ENCODE measurements at regions not wholly inside any gene's neighbourhood (a gene's known extent, or its start where the extent isn't known, plus 50 kb on each side); places are given as distances from the start of the nearest gene placed in this dataset.

DNA sequence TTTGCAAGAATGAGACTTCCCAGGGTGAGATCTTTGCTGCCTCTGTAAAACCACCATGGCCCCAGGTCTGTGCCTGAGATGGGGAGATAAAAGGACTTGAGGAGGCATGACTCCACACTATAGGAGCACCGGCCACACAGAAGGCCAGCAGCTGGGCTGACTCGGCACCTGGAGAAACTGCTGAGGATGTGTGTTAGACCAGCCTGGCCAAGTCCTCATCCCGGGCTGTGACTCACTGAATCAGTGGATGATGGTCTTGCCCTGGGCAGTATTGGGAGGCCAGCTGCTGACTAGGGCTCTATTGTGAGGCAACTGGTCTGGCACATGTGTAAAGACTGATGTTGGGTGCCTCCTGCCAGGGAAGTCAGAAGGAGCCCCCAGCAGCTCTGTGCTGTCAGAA is 286.2 kb downstream of the ACTL7B start:
- H3K36me3 ChIP-seq, result no peaks in the 10 kb centered on the region
- peak overlapping the region in 3 of 4 donors; percentile 22 to 31 (median 30) for H3K27ac ChIP-seq
- TF ChIP-seq, protein P1, sequence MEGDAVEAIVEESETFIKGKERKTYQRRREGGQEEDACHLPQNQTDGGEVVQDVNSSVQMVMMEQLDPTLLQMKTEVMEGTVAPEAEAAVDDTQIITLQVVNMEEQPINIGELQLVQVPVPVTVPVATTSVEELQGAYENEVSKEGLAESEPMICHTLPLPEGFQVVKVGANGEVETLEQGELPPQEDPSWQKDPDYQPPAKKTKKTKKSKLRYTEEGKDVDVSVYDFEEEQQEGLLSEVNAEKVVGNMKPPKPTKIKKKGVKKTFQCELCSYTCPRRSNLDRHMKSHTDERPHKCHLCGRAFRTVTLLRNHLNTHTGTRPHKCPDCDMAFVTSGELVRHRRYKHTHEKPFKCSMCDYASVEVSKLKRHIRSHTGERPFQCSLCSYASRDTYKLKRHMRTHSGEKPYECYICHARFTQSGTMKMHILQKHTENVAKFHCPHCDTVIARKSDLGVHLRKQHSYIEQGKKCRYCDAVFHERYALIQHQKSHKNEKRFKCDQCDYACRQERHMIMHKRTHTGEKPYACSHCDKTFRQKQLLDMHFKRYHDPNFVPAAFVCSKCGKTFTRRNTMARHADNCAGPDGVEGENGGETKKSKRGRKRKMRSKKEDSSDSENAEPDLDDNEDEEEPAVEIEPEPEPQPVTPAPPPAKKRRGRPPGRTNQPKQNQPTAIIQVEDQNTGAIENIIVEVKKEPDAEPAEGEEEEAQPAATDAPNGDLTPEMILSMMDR (IDR thresholded peaks at IDR 0.05), result no peak
- TF ChIP-seq POLR2A (IDR thresholded peaks at IDR 0.05), result no peak
- DNase-seq, result no peak
- no peaks in the 10 kb centered on the region for H3K9me3 ChIP-seq
- WGBS, 2 donors, result 7 to 31% methylated on average over 2 to 3 of the region's 3 CpGs
- intact Hi-C loops (cut with DNase I), result loop anchor here (5.0 to 10.0 kb wide), 2 partner anchors 285 to 1102 kb away; no protein-coding TSS in a partner anchor
- peaks cover 6 to 51% (median 14%) of the 10 kb centered on the region in 3 donors for H3K4me1 ChIP-seq
- no peak overlapping the region for H3K4me3 ChIP-seq
- no peaks in the 10 kb centered on the region for H3K27me3 ChIP-seq

DNA sequence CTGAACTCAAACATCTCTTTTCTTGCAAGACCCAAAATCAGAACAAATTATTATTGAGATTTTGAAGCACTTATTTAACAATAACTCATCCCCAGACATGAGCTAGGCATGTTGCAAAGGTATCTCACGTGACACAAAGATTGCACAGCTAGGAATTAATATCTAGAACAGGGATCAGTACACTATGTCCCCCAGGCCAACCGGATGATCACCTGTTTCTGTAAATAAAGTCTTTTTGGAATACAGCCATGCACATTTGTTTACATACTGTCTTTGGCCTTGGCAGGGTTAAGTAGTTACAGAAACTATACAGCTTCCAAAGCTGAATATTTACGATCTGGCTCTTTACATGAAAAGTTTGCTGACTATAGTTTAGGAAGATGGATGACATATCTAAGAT is 287.7 kb downstream of the ACTL7B start:
- no peaks in the 10 kb centered on the region for H3K27me3 ChIP-seq
- TF ChIP-seq, protein P1 (IDR thresholded peaks at IDR 0.05), result no peak
- no peak for TF ChIP-seq POLR2A (IDR thresholded peaks at IDR 0.05)
- no peaks in the 10 kb centered on the region for H3K36me3 ChIP-seq
- DNase-seq, result no peak
- H3K27ac ChIP-seq, result peak overlapping the region in 3 of 4 donors; percentile 25 to 71 (median 71)
- H3K4me1 ChIP-seq, result peaks cover 6 to 57% (median 14%) of the 10 kb centered on the region in 3 donors
- no peaks in the 10 kb centered on the region for H3K9me3 ChIP-seq
- 34 to 44% methylated on average over 3 of the region's 3 CpGs for WGBS, 2 donors
- intact Hi-C loops (cut with DNase I), result loop anchor here (5.0 to 10.0 kb wide), 2 partner anchors 283 to 1101 kb away; no protein-coding TSS in a partner anchor
- no peak overlapping the region for H3K4me3 ChIP-seq

DNA sequence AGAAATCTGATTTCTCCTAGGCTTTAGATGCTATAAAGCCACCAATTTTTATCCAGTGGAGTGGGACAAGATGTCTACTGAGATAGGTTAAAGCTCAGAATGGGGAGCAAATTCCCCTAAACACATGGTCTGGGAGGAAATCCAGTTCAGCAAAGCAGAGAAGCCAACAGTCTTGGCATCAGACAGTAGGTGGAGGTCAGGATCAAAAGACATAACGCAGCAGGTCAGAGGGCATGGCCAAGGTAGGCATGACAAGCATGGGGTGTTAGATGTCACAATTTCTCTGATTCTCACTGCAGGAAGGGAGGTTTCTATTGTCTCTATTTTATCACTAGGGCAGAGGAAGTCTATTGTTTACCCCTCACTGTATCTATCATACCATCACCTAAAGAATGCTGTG is 288.2 kb downstream of the ACTL7B start:
- no peak for DNase-seq
- Histone ChIP-seq H3K27ac (peak overlapping the region in 3 of 4 donors; percentile 25 to 71 (median 71)), H3K4me3 (no peak overlapping the region), H3K27me3 (no peaks in the 10 kb centered on the region), H3K36me3 (no peaks in the 10 kb centered on the region), H3K9me3 (no peaks in the 10 kb centered on the region), H3K4me1 (peaks cover 6 to 62% (median 14%) of the 10 kb centered on the region in 3 donors)
- TF ChIP-seq, protein P1 (IDR thresholded peaks at IDR 0.05), result no peak
- no peak for TF ChIP-seq POLR2A (IDR thresholded peaks at IDR 0.05)
- WGBS, 2 donors, result 45 to 71% methylated on average over 1 of the region's 1 CpG
- intact Hi-C loops (cut with DNase I), result loop anchor here (5.0 to 10.0 kb wide), 2 partner anchors 283 to 1100 kb away; no protein-coding TSS in a partner anchor

DNA sequence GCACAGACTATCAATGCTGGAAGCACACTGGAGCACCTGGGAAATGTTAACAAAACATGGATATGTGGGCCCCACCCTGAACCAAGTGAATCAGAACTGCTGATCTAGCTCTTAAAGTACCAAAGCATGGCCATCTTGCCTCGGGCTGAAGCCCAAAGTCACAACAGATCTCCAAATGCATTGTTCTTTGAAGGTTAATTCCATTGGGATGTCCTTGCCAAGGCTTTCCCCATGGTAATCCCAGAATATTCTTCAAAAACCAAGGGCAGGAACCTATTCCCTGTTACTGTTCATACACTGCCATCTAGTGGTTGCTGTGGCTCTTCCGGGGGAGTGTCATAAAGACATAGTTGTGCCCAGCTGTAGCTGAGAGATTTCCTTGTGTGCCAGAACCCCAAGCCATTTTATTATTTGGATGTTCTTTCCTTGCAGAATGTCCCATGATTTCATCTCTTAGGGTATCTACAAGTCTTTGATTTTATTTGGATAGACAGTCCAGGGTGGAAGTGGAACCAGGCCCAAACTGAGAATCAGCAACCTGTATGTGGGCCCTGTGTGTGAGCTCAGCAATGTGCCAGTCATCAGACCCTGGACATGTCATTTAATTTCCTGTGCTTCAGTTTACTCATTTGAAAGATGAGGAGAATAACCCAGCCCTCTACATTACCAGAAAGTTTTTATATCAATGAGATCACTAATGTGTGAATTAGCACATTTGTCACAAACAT is 290.0 kb downstream of the ACTL7B start:
- H3K27ac ChIP-seq, result peak overlapping the region; percentile 52 to 78 (median 62)

More for the DNA sequence above, 290.0 kb downstream of the ACTL7B start:
- DNase-seq, result no peak
- intact Hi-C loops (cut with DNase I), result loop anchor here (5.0 to 10.0 kb wide), 2 partner anchors 281 to 1099 kb away; no protein-coding TSS in a partner anchor
- no peak for TF ChIP-seq POLR2A (IDR thresholded peaks at IDR 0.05)
- TF ChIP-seq, protein P1 (IDR thresholded peaks at IDR 0.05), result peak; percentile 61 to 96 (median 89)
- H3K27me3 ChIP-seq, result no peaks in the 10 kb centered on the region
- peaks cover 6 to 80% (median 14%) of the 10 kb centered on the region in 3 donors for H3K4me1 ChIP-seq
- no peaks in the 10 kb centered on the region for H3K9me3 ChIP-seq
- 0% methylated on average over 2 of the region's 2 CpGs for WGBS, 2 donors
- H3K4me3 ChIP-seq, result no peak overlapping the region
- H3K36me3 ChIP-seq, result no peaks in the 10 kb centered on the region
